Liver (tissue), 8 donors: ENCODE measurements at regions not wholly inside any gene's neighbourhood (a gene's known extent, or its start where the extent isn't known, plus 50 kb on each side); places are given as distances from the start of the nearest gene placed in this dataset.

Experiments used
- DNase-seq: peaks from one replicate; pipeline ENCODE4 v3.0.0-alpha.2; 2017; ENCODE audit warnings: low spot score
- H3K27ac ChIP-seq, 2 donors: one replicate each; pipeline ENCODE4 v1.7.0; 2013; ENCODE audit warnings: inconsistent platforms in 2 of 2, low read length in 2 of 2, control low read depth in 1 of 2, low read depth in 1 of 2, mild to moderate bottlenecking in 1 of 2
- H3K27me3 ChIP-seq, 4 donors: one replicate each; pipeline versions ENCODE4 v1.6.1 to v1.7.0; 2013; ENCODE audit warnings: low read length in 3 of 4, inconsistent platforms in 1 of 4, mild to moderate bottlenecking in 1 of 4, moderate library complexity in 1 of 4; ENCODE audit not compliant: control insufficient read depth in 4 of 4, insufficient read depth in 4 of 4
- H3K36me3 ChIP-seq, 4 donors: one replicate each; pipeline versions ENCODE4 v1.6.1 to v1.7.0; 2013; ENCODE audit warnings: low read length in 3 of 4, mild to moderate bottlenecking in 3 of 4, low read depth in 1 of 4, moderate library complexity in 1 of 4; ENCODE audit not compliant: control insufficient read depth in 4 of 4, insufficient read depth in 3 of 4
- H3K4me1 ChIP-seq, 4 donors: one replicate each; pipeline versions ENCODE4 v1.6.1 to v1.7.0; 2013; ENCODE audit warnings: low read length in 3 of 4, mild to moderate bottlenecking in 3 of 4, moderate library complexity in 1 of 4; ENCODE audit not compliant: control insufficient read depth in 4 of 4, insufficient read depth in 4 of 4
- H3K4me3 ChIP-seq, 3 donors: one replicate each; pipeline versions ENCODE4 v1.6.1 to v1.7.0; 2013; ENCODE audit warnings: low read length in 3 of 3, control low read depth in 1 of 3, low read depth in 1 of 3, mild to moderate bottlenecking in 1 of 3
- H3K9ac ChIP-seq, 2 donors: one replicate each; pipeline ENCODE4 v1.7.0; 2013; ENCODE audit warnings: low read length in 2 of 2, mild to moderate bottlenecking in 2 of 2, moderate library complexity in 2 of 2, control low read depth in 1 of 2, low read depth in 1 of 2
- H3K9me3 ChIP-seq, 4 donors: one replicate each; pipeline versions ENCODE4 v1.6.1 to v1.7.0; 2013; ENCODE audit warnings: low read length in 3 of 4; ENCODE audit not compliant: control insufficient read depth in 4 of 4
- ATF3 ChIP-seq: IDR thresholded peaks from 2 replicates; pipeline ENCODE4 v1.6.1; 2016; ENCODE audit warnings: antibody characterized with exemption
- CTCF ChIP-seq: fragments of 150-350 bp; IDR thresholded peaks from 2 replicates; pipeline ENCODE4 v1.5.1; 2017; ENCODE audit warnings: improper control_type of control experiment, low read depth, low read length; ENCODE audit not compliant: missing input control
- EGR1 ChIP-seq, 2 donors: IDR thresholded peaks; 2 replicates each; pipeline ENCODE4 v1.6.1; 2016 to 2018; ENCODE audit warnings: antibody characterized with exemption in 2 of 2, low read depth in 2 of 2
- FOXA1 ChIP-seq: IDR thresholded peaks from 2 replicates; pipeline ENCODE4 v1.6.1; 2016; ENCODE audit warnings: antibody characterized with exemption
- FOXA2 ChIP-seq: IDR thresholded peaks from 2 replicates; pipeline ENCODE4 v1.6.1; 2016; ENCODE audit warnings: antibody characterized with exemption
- GABPA ChIP-seq, 2 donors: IDR thresholded peaks in 1 of 2; conservative IDR thresholded peaks in 1 of 2; 2 replicates each; pipeline ENCODE4 v1.6.1; 2016; ENCODE audit warnings: antibody characterized with exemption in 2 of 2, mild to moderate bottlenecking in 1 of 2, moderate library complexity in 1 of 2
- HNF4A ChIP-seq, 2 donors: conservative IDR thresholded peaks; 2 replicates each; pipeline ENCODE4 v1.6.1; 2016; ENCODE audit warnings: antibody characterized with exemption in 2 of 2, mild to moderate bottlenecking in 2 of 2
- HNF4G ChIP-seq: IDR thresholded peaks from 2 replicates; pipeline ENCODE4 v1.6.1; 2016; ENCODE audit warnings: antibody characterized with exemption
- JUND ChIP-seq, 2 donors: IDR thresholded peaks; 2 replicates each; pipeline ENCODE4 v1.6.1; 2016; ENCODE audit warnings: antibody characterized with exemption in 2 of 2
- MAX ChIP-seq: IDR thresholded peaks from 2 replicates; pipeline ENCODE4 v1.6.1; 2016; ENCODE audit warnings: antibody characterized with exemption
- NR2F2 ChIP-seq: IDR thresholded peaks from 2 replicates; pipeline ENCODE4 v1.6.1; 2016; ENCODE audit warnings: antibody characterized with exemption
- RAD21 ChIP-seq, 2 donors: IDR thresholded peaks; 2 replicates each; pipeline ENCODE4 v1.6.1; 2016; ENCODE audit warnings: antibody characterized with exemption in 2 of 2, mild to moderate bottlenecking in 2 of 2
- RXRA ChIP-seq, 2 donors: IDR thresholded peaks; 2 replicates each; pipeline ENCODE4 v1.6.1; 2017 to 2018; ENCODE audit warnings: antibody characterized with exemption in 2 of 2, mild to moderate bottlenecking in 1 of 2
- SP1 ChIP-seq: IDR thresholded peaks from 2 replicates; pipeline ENCODE4 v1.6.1; 2018; ENCODE audit warnings: antibody characterized with exemption, mild to moderate bottlenecking
- TAF1 ChIP-seq: conservative IDR thresholded peaks from 2 replicates; pipeline ENCODE4 v1.6.1; 2016; ENCODE audit warnings: antibody characterized with exemption, mild to moderate bottlenecking
- YY1 ChIP-seq: IDR thresholded peaks from 2 replicates; pipeline ENCODE4 v1.6.1; 2016; ENCODE audit warnings: antibody characterized with exemption, mild to moderate bottlenecking
- WGBS: extraction: QIAGEN DNeasy Blood & Tissue Kit; methylation state at CpG from one replicate; pipeline ENCODE4 v1.1.7; 2013; 5-methylcytosine and 5-hydroxymethylcytosine counted together
- TF ChIP-seq, protein P1 (sequence below): IDR thresholded peaks from 2 replicates; pipeline ENCODE4 v1.6.1; 2016; ENCODE audit warnings: antibody characterized with exemption, mild to moderate bottlenecking
- TF ChIP-seq, protein P2 (sequence below): IDR thresholded peaks from 2 replicates; pipeline ENCODE4 v1.6.1; 2016; ENCODE audit warnings: antibody characterized with exemption
- donor health status: healthy.
- donor health status: healthy.
- donor health status: healthy.
- donor health status: healthy.
- donor health status: healthy.

- WGBS: 80% methylated on average over 15 of the region's 15 CpGs
- H3K36me3 ChIP-seq: no peaks in the 10 kb centered on the region
- DNase-seq: no peak
Observed at GRCh38 chr10:71075759-71076472, 136.5 kb upstream of the UNC5B start.

More at GRCh38 chr10:71075759-71076472, 136.5 kb upstream of the UNC5B start:
- Histone ChIP-seq H3K4me1 (no peaks in the 10 kb centered on the region), H3K9ac (no peak overlapping the region), H3K4me3 (no peak overlapping the region), H3K27ac (no peak overlapping the region), H3K27me3 (no peaks in the 10 kb centered on the region), H3K9me3 (no peaks in the 10 kb centered on the region)
- TF ChIP-seq, protein P1, sequence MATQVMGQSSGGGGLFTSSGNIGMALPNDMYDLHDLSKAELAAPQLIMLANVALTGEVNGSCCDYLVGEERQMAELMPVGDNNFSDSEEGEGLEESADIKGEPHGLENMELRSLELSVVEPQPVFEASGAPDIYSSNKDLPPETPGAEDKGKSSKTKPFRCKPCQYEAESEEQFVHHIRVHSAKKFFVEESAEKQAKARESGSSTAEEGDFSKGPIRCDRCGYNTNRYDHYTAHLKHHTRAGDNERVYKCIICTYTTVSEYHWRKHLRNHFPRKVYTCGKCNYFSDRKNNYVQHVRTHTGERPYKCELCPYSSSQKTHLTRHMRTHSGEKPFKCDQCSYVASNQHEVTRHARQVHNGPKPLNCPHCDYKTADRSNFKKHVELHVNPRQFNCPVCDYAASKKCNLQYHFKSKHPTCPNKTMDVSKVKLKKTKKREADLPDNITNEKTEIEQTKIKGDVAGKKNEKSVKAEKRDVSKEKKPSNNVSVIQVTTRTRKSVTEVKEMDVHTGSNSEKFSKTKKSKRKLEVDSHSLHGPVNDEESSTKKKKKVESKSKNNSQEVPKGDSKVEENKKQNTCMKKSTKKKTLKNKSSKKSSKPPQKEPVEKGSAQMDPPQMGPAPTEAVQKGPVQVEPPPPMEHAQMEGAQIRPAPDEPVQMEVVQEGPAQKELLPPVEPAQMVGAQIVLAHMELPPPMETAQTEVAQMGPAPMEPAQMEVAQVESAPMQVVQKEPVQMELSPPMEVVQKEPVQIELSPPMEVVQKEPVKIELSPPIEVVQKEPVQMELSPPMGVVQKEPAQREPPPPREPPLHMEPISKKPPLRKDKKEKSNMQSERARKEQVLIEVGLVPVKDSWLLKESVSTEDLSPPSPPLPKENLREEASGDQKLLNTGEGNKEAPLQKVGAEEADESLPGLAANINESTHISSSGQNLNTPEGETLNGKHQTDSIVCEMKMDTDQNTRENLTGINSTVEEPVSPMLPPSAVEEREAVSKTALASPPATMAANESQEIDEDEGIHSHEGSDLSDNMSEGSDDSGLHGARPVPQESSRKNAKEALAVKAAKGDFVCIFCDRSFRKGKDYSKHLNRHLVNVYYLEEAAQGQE: no peak
- no peak for TF ChIP-seq EGR1 (IDR thresholded peaks at IDR 0.05; ENCODE audit: low read depth in 2 of 2)
- TF ChIP-seq MAX: no peak
- no peak for TF ChIP-seq RXRA (IDR thresholded peaks at IDR 0.05)
- no peak for TF ChIP-seq GABPA (IDR thresholded peaks at IDR 0.05 in 1 of 2, conservative IDR thresholded peaks at IDR 0.05 in 1 of 2)
- no peak for TF ChIP-seq SP1
- no peak for TF ChIP-seq HNF4G
- no peak for TF ChIP-seq RAD21 (IDR thresholded peaks at IDR 0.05)
- no peak for TF ChIP-seq HNF4A (conservative IDR thresholded peaks at IDR 0.05)
- no peak for TF ChIP-seq FOXA1
- TF ChIP-seq CTCF: no peak
- no peak for TF ChIP-seq NR2F2
- TF ChIP-seq YY1: no peak
- no peak for TF ChIP-seq JUND (IDR thresholded peaks at IDR 0.05)
- no peak for TF ChIP-seq FOXA2
- TF ChIP-seq ATF3: no peak
- TF ChIP-seq, protein P2, sequence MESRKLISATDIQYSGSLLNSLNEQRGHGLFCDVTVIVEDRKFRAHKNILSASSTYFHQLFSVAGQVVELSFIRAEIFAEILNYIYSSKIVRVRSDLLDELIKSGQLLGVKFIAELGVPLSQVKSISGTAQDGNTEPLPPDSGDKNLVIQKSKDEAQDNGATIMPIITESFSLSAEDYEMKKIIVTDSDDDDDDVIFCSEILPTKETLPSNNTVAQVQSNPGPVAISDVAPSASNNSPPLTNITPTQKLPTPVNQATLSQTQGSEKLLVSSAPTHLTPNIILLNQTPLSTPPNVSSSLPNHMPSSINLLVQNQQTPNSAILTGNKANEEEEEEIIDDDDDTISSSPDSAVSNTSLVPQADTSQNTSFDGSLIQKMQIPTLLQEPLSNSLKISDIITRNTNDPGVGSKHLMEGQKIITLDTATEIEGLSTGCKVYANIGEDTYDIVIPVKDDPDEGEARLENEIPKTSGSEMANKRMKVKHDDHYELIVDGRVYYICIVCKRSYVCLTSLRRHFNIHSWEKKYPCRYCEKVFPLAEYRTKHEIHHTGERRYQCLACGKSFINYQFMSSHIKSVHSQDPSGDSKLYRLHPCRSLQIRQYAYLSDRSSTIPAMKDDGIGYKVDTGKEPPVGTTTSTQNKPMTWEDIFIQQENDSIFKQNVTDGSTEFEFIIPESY: no peak
- no peak for TF ChIP-seq TAF1
